SK-N-SH (cell line): ENCODE measurements at regions not wholly inside any gene's neighbourhood (a gene's known extent, or its start where the extent isn't known, plus 50 kb on each side); places are given as distances from the start of the nearest gene placed in this dataset.
A peak's percentile ranks its signal among the peaks of the same experiment; 100 is the strongest.

ENCODE experiments used
- CTCF ChIA-PET: fragments of 300-600, 350-600 bp; formaldehyde crosslinking; extraction: SDS; loops from one replicate; lab custom pipeline; 2021; lab: Yijun Ruan, JAX
- POLR2A ChIA-PET: fragments of 350-600 bp; sonication (Branson Sonifier 250); formaldehyde crosslinking; extraction: SDS; loops from one replicate; lab custom pipeline; 2020; ENCODE audit warnings: antibody characterized with exemption, inconsistent platforms; lab: Yijun Ruan, JAX
- DNase-seq: peaks from one replicate; pipeline ENCODE4 v3.0.0; 2012
- H2AFZ ChIP-seq: fragments of 200-600 bp; sonication (generic); 2 replicates; pipeline ENCODE4 v1.8.1; 2016; ENCODE audit warnings: antibody characterized with exemption, mild to moderate bottlenecking, low read depth
- H3F3A ChIP-seq: fragments of 200-600 bp; sonication (generic); replicated peaks from 2 replicates; pipeline ENCODE3; 2016; ENCODE audit warnings: antibody characterized with exemption, mild to moderate bottlenecking; ENCODE audit not compliant: insufficient read depth
- H3K27ac ChIP-seq, 2 experiments: fragments of 200-500 bp in 1 of 2; fragments of 200-600 bp in 1 of 2; sonication (Bioruptor generic) in 1 of 2; sonication (generic), shearing (Covaris generic) in 1 of 2; 2 replicates each; pipeline versions ENCODE4 v1.5.1 to v1.6.1; 2014 to 2016; ENCODE audit warnings: low read depth in 2 of 2, inconsistent platforms in 1 of 2, low read length in 1 of 2, mild to moderate bottlenecking in 1 of 2, mixed read lengths in 1 of 2
- H3K27me3 ChIP-seq: fragments of 200-600 bp; sonication (generic), shearing (Covaris generic); 2 replicates; pipeline ENCODE4 v1.6.1; 2016; ENCODE audit warnings: mixed run types; ENCODE audit not compliant: insufficient read depth
- H3K36me3 ChIP-seq, 2 experiments: fragments of 200-500 bp in 1 of 2; fragments of 200-600 bp in 1 of 2; sonication (Bioruptor generic) in 1 of 2; sonication (generic) in 1 of 2; replicated peaks in 1 of 2; 2 replicates each; pipeline versions ENCODE3 to v1.5.1; 2014 to 2016; ENCODE audit warnings: low read length in 1 of 2, mild to moderate bottlenecking in 1 of 2; ENCODE audit not compliant: insufficient read depth in 2 of 2, control insufficient read depth in 1 of 2
- H3K4me1 ChIP-seq, 2 experiments: fragments of 200-500 bp in 1 of 2; fragments of 200-600 bp in 1 of 2; sonication (Bioruptor generic) in 1 of 2; sonication (generic), shearing (Covaris generic) in 1 of 2; 2 replicates each; pipeline versions ENCODE4 v1.5.1 to v1.6.1; 2014 to 2016; ENCODE audit warnings: low read depth in 1 of 2, low read length in 1 of 2, mixed run types in 1 of 2; ENCODE audit not compliant: insufficient read depth in 2 of 2, control insufficient read depth in 1 of 2
- H3K4me2 ChIP-seq: fragments of 200-600 bp; sonication (generic), shearing (Covaris generic); 2 replicates; pipeline ENCODE4 v1.6.1; 2017; ENCODE audit warnings: mixed run types
- H3K4me3 ChIP-seq, 2 experiments: fragments of 200-500 bp in 1 of 2; fragments of 200-600 bp in 1 of 2; sonication (Bioruptor generic) in 1 of 2; sonication (generic), shearing (Covaris generic) in 1 of 2; 2 replicates each; pipeline versions ENCODE4 v1.5.1 to v1.8.1; 2014 to 2016; ENCODE audit warnings: low read depth in 2 of 2, inconsistent platforms in 1 of 2, low read length in 1 of 2, mild to moderate bottlenecking in 1 of 2, mixed read lengths in 1 of 2, moderate library complexity in 1 of 2
- H3K79me2 ChIP-seq: fragments of 200-600 bp; sonication (generic); 2 replicates; pipeline ENCODE4 v1.8.1; 2017; ENCODE audit warnings: mild to moderate bottlenecking; ENCODE audit not compliant: insufficient read depth
- H3K9ac ChIP-seq: fragments of 200-600 bp; sonication (generic); 2 replicates; pipeline ENCODE4 v1.6.1; 2017; ENCODE audit warnings: mixed run types
- H3K9me2 ChIP-seq: fragments of 200-600 bp; sonication (generic); 2 replicates; pipeline ENCODE4 v1.6.1; 2017; ENCODE audit warnings: mixed run types
- H3K9me3 ChIP-seq: fragments of 200-600 bp; sonication (generic); 2 replicates; pipeline ENCODE4 v1.6.1; 2017; ENCODE audit warnings: mixed run types, mild to moderate bottlenecking, moderate library complexity
- H4K20me1 ChIP-seq: fragments of 200-600 bp; sonication (generic); 2 replicates; pipeline ENCODE4 v1.6.1; 2017; ENCODE audit warnings: mild to moderate bottlenecking, mixed run types; ENCODE audit not compliant: insufficient read depth
- CHD2 ChIP-seq: fragments of 150-350 bp; IDR thresholded peaks from 2 replicates; pipeline ENCODE4 v1.6.1; 2018; ENCODE audit warnings: low read length; ENCODE audit not compliant: partially characterized antibody
- ELF1 ChIP-seq: IDR thresholded peaks from 2 replicates; pipeline ENCODE4 v1.4.0; 2012
- EP300 ChIP-seq, 2 experiments: IDR thresholded peaks; 2 replicates each; pipeline versions ENCODE4 v1.4.0 to v1.6.1; 2012; ENCODE audit warnings: borderline replicate concordance in 1 of 2, low read depth in 1 of 2, low read length in 1 of 2
- FOSL2 ChIP-seq: IDR thresholded peaks from 2 replicates; pipeline ENCODE4 v1.4.0; 2012; ENCODE audit warnings: low read depth, mild to moderate bottlenecking, moderate library complexity, borderline replicate concordance
- FOXJ3 ChIP-seq: sonication (generic); formaldehyde crosslinking; IDR thresholded peaks from 2 replicates; pipeline ENCODE4 v1.5.1; 2020; ENCODE audit warnings: mild to moderate bottlenecking, missing genetic modification reagents
- GABPA ChIP-seq: IDR thresholded peaks from 2 replicates; pipeline ENCODE4 v1.4.0; 2012; ENCODE audit warnings: low read depth, mild to moderate bottlenecking
- JUND ChIP-seq: IDR thresholded peaks from 2 replicates; pipeline ENCODE4 v1.4.0; 2012
- MXI1 ChIP-seq: IDR thresholded peaks from 2 replicates; pipeline ENCODE4 v1.6.1; 2012; ENCODE audit warnings: mild to moderate bottlenecking, low read depth, low read length, improper control_type of control experiment
- RFX5 ChIP-seq: IDR thresholded peaks from 2 replicates; pipeline ENCODE4 v1.6.1; 2012; ENCODE audit warnings: mild to moderate bottlenecking, improper control_type of control experiment, low read length
- RXRA ChIP-seq: IDR thresholded peaks from 2 replicates; pipeline ENCODE4 v1.4.0; 2012; ENCODE audit warnings: low read depth, mild to moderate bottlenecking, borderline replicate concordance
- SIN3A ChIP-seq: IDR thresholded peaks from 2 replicates; pipeline ENCODE4 v1.6.1; 2012; ENCODE audit warnings: low read depth, mild to moderate bottlenecking, low read length, moderate library complexity, borderline replicate concordance
- SMC3 ChIP-seq: IDR thresholded peaks from 2 replicates; pipeline ENCODE4 v1.6.1; 2012; ENCODE audit warnings: low read depth, low read length, improper control_type of control experiment
- TAF1 ChIP-seq: IDR thresholded peaks from 2 replicates; pipeline ENCODE4 v1.6.1; 2012; ENCODE audit warnings: low read depth, mild to moderate bottlenecking, low read length, moderate library complexity, borderline replicate concordance
- TEAD4 ChIP-seq: IDR thresholded peaks from 2 replicates; pipeline ENCODE4 v1.4.0; 2012; ENCODE audit warnings: mild to moderate bottlenecking, borderline replicate concordance; ENCODE audit not compliant: insufficient read depth
- YY1 ChIP-seq: IDR thresholded peaks from 2 replicates; pipeline ENCODE4 v1.4.0; 2012; ENCODE audit warnings: low read depth, mild to moderate bottlenecking
- WGBS: methylation state at CpG from one replicate; pipeline ENCODE4 v1.1.6; 2017; ENCODE audit warnings: low lambda C conversion rate; 5-methylcytosine and 5-hydroxymethylcytosine counted together
- TF ChIP-seq, protein P1 (sequence below): fragments of 200-600 bp; sonication (generic); IDR thresholded peaks from 2 replicates; pipeline ENCODE4 v1.6.1; 2017; ENCODE audit warnings: antibody characterized with exemption, mild to moderate bottlenecking, moderate library complexity
- TF ChIP-seq, protein P2 (sequence below): IDR thresholded peaks from 2 replicates; pipeline ENCODE4 v1.4.0; 2012; ENCODE audit warnings: low read depth, borderline replicate concordance
- TF ChIP-seq, protein P3 (sequence below): IDR thresholded peaks from 2 replicates; pipeline ENCODE4 v1.4.0; 2012; ENCODE audit warnings: low read depth, borderline replicate concordance
- TF ChIP-seq, protein P4 (sequence below): IDR thresholded peaks from 2 replicates; pipeline ENCODE4; 2012

DNA sequence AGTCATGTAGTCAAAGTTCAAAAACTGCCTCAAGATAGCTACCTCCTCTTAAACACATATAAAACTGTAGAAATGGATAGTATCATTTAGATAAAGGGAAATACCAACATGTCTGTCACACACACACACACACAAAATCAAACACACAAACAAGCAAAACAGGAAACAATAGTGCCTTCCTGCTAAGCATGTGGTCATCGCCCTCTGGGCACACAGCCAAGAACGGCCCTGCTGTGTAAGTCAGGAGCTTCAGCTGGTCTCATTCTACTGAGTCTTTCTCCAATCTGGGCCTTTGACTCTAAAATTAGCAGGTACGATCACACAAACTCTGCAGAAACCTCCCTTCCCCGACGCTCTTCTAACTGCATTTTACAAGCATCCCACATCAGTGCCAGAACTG lies 272.2 kb upstream of the CHRNA7 start:
- CTCF ChIA-PET: no interaction called here
- H3K9me2 ChIP-seq: no peaks in the 10 kb centered on the region
- H3K4me2 ChIP-seq: no peak overlapping the region
- H4K20me1 ChIP-seq: no peaks in the 10 kb centered on the region
- TF ChIP-seq, protein P1, sequence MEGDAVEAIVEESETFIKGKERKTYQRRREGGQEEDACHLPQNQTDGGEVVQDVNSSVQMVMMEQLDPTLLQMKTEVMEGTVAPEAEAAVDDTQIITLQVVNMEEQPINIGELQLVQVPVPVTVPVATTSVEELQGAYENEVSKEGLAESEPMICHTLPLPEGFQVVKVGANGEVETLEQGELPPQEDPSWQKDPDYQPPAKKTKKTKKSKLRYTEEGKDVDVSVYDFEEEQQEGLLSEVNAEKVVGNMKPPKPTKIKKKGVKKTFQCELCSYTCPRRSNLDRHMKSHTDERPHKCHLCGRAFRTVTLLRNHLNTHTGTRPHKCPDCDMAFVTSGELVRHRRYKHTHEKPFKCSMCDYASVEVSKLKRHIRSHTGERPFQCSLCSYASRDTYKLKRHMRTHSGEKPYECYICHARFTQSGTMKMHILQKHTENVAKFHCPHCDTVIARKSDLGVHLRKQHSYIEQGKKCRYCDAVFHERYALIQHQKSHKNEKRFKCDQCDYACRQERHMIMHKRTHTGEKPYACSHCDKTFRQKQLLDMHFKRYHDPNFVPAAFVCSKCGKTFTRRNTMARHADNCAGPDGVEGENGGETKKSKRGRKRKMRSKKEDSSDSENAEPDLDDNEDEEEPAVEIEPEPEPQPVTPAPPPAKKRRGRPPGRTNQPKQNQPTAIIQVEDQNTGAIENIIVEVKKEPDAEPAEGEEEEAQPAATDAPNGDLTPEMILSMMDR: no peak
- TF ChIP-seq CHD2 (no peak), TAF1 (no peak), FOXJ3 (no peak), GABPA (no peak), YY1 (no peak), MXI1 (no peak), EP300 (IDR thresholded peaks at IDR 0.05; ENCODE audit: borderline replicate concordance in 1 of 2, low read depth in 1 of 2, low read length in 1 of 2) (no peak), RXRA (no peak), ELF1 (no peak), TEAD4 (no peak), FOSL2 (no peak), RFX5 (no peak), SIN3A (no peak), SMC3 (no peak), JUND (no peak)
- TF ChIP-seq, protein P2, sequence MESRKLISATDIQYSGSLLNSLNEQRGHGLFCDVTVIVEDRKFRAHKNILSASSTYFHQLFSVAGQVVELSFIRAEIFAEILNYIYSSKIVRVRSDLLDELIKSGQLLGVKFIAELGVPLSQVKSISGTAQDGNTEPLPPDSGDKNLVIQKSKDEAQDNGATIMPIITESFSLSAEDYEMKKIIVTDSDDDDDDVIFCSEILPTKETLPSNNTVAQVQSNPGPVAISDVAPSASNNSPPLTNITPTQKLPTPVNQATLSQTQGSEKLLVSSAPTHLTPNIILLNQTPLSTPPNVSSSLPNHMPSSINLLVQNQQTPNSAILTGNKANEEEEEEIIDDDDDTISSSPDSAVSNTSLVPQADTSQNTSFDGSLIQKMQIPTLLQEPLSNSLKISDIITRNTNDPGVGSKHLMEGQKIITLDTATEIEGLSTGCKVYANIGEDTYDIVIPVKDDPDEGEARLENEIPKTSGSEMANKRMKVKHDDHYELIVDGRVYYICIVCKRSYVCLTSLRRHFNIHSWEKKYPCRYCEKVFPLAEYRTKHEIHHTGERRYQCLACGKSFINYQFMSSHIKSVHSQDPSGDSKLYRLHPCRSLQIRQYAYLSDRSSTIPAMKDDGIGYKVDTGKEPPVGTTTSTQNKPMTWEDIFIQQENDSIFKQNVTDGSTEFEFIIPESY: no peak
- TF ChIP-seq, protein P3, sequence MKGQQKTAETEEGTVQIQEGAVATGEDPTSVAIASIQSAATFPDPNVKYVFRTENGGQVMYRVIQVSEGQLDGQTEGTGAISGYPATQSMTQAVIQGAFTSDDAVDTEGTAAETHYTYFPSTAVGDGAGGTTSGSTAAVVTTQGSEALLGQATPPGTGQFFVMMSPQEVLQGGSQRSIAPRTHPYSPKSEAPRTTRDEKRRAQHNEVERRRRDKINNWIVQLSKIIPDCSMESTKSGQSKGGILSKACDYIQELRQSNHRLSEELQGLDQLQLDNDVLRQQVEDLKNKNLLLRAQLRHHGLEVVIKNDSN: no peak
- TF ChIP-seq, protein P4, sequence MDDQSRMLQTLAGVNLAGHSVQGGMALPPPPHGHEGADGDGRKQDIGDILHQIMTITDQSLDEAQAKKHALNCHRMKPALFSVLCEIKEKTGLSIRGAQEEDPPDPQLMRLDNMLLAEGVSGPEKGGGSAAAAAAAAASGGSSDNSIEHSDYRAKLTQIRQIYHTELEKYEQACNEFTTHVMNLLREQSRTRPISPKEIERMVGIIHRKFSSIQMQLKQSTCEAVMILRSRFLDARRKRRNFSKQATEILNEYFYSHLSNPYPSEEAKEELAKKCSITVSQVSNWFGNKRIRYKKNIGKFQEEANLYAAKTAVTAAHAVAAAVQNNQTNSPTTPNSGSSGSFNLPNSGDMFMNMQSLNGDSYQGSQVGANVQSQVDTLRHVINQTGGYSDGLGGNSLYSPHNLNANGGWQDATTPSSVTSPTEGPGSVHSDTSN: no peak
- TF ChIP-seq, all 33 proteins: peak for 0
- WGBS: 18% methylated on average over 5 of the region's 5 CpGs
- Histone ChIP-seq H3K4me3 (no peak overlapping the region), H3K36me3 (no peaks in the 10 kb centered on the region), H3F3A (no peaks in the 10 kb centered on the region), H3K9me3 (no peaks in the 10 kb centered on the region; the same call in 1 of the 2 replicates), H2AFZ (no peak overlapping the region), H3K27me3 (no peaks in the 10 kb centered on the region), H3K79me2 (no peaks in the 10 kb centered on the region), H3K4me1 (no peaks in the 10 kb centered on the region), H3K27ac (no peak overlapping the region), H3K9ac (no peak overlapping the region)
- POLR2A ChIA-PET: no interaction called here
- peak; percentile 35 for DNase-seq
